NCI-H510A treated with DMSO at 0.1 percent for 48 hours (cell line): ENCODE measurements at regions not wholly inside any gene's neighbourhood (a gene's known extent, or its start where the extent isn't known, plus 50 kb on each side); places are given as distances from the start of the nearest gene placed in this dataset.
A peak's percentile ranks its signal among the peaks of the same experiment; 100 is the strongest.
"Not testable (repeated sequence)": the region's sequence is repeated elsewhere in the genome, so short reads cannot be mapped to it uniquely, and the experiment has no call there.

ENCODE experiments used
- DNase-seq: peaks from one replicate; lab custom pipeline; 2025; lab: John Stamatoyannopoulos, UW

DNA sequence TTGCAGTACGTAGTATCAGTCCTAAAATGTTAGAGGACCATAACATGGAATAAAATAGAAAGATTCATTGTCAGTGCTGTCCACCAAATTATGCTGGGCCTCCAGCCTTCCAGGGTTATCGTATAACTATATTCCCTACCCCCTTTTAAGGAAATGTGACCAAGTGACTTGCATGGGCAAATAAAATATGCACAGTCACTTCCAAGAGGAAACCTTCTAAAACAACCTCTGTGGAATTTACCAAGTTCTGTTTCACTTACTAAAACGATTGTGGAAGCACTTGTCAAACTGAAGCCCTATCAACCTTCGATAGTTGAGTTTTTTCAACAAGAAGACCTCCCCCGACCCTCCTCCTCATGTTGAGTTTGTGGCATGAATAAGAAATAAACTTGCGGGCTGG lies 345.4 kb upstream of the C16orf82 start:
- no peak for DNase-seq

DNA sequence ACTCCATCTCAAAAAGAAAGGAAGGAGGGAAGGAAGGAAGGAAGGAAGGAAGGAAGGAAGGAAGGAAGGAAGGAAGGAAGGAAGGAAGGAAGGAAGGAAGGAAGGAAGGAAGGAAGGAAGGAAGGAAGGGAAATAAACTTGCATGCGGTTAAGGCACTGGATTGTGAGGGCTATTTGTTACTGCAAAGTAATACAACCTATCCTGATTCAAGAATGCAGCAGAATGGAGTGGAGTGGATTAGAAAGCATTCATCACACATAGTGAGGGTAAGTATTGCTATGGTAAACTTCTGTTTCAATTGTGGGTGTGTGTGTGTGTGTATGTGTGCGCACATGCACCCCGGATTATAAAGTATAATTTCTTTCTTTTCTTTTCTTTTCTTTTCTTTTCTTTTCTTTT lies 344.8 kb upstream of the C16orf82 start:
- DNase-seq, result not testable (repeated sequence)

DNA sequence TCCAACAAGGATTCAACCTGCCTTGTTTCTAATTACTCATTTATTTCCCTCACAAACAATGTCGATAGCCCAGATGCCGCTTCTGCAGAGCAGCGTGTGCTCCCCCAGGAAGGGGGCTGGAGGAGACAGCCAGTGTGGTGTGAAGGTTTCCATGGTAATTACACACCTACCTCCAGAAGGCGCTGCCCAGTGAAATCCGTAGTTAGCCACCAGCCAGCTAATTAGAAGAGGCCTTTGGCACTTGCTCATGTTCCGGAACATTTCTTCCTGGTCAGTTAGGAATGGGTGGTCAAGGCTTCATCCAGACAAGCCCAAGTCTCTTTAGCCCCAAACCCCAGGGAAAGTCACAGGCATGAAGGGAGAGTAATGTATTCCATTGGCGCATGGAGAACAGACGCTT lies 342.5 kb upstream of the C16orf82 start:
- no peak for DNase-seq

DNA sequence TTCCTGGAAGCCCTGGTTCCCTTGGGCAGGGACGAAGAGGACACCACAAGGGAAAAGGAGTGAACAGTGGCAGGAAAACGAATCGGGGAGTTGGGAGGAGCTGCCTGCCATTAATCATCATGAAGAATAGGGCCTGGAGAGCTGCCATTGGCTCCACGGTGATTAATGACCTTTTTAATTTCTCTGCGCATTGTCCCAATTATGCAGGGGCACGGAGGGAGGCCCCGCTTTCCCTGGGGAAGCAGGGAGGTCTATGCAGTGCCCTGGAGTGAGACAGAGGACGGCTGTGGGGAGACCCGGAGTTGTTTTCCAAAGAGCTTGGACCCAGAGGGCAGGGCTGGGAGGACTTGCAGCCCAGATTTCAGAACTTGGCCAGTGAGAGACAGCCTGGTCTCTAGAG lies 338.9 kb upstream of the C16orf82 start:
- no peak for DNase-seq

DNA sequence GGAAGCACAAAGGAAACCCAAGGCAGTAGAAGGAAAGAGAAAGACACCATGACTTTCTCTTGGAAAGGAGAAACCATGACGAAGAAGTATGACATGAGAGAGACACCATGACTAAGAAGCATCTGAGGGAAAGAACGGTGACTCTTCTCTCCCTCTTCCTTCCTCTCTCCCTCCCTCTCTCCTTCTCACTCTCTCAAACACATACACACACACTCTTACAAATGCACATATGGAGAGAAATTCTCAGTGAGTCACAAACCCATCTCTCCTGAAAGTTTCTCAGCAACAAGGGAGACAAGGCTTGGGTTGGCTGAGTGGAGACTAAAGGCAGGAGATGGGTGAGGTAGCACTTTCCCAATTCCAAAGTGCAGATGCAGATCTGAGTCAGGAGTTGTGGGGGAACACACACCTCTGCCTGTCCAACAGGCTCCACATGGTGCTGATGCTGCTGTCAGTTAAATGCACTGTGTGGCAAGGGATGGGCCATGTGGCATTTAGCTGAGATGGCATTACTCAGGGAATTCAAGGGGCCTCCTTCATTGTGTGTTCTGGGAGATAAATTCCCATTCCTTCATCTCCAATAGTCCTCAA lies 336.7 kb upstream of the C16orf82 start:
- DNase-seq, result no peak

DNA sequence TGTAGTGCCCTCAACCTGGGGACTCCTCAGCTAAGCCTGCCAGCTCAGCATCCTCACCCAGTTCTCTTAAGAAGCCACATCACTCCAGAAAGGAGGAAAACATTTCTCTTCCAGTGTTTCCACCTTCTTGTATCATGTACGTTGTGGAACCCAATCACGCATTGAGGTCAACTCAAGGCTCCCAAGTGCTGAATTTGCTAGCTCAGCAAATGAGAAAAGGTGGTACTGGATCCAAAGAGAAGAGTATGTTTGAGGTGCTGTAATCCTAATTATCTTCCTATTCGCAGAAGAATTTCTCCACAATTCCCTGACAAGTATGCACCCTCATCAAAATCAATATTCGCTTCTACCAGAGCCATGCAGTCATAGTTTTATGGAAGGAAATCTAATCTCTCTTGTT lies 335.0 kb upstream of the C16orf82 start:
- DNase-seq, result no peak

DNA sequence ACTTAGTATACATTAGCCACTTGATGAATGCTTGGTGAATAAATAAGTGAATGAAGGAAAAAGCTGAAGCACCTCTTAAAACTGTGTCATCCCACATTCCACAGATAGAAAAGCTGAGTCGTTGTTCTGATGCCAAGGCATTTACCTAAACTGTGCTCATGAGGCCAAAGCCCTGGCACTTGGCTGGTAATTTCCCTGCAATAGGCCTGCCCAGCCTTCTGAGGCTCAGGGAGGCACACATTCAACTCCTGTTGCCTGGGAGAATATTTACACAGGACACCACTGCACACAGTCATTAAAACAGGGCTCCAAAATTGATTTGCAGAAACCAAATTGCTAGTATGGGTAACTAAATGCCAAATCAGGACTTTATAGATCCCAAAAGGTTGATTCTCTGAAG lies 333.0 kb upstream of the C16orf82 start:
- peak; percentile 20 for DNase-seq

DNA sequence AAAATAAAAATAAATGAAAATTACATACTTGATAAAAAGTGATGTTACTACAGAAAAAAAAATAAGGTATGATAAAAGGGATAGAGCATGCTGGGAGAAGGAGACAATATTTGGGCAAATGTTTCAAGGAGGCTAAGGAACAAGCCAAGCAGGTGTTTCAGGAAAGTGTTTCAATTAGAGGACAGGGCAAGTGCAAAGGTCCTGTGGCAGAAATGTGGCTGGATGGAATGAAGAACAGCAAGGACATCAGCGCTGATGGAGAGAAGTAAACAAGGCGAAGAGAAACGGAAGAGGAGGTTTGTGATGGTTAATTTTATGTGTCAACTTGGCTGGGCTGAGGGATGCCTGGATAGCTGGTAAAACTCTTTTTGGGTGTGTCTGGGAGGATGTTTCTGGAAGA lies 331.2 kb upstream of the C16orf82 start:
- DNase-seq, result no peak

DNA sequence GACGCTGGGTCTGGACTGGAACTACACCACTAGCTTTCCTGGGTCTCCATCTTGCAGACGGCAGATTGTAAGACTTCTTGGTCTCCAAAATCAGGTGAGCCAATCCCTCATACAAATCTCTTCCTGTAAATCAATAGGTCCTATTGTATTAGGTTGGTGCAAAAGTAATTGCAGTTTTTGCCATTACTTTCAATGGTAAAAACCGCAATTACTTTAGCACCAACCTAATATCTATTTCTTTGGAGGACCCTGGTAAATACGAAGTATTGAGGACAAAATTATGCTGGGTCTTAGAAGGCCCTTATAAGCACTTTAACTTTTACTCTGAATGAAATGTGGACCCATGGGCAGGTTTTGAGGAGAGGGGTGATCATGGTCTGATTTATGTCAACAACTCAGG lies 330.6 kb upstream of the C16orf82 start:
- DNase-seq, result no peak

DNA sequence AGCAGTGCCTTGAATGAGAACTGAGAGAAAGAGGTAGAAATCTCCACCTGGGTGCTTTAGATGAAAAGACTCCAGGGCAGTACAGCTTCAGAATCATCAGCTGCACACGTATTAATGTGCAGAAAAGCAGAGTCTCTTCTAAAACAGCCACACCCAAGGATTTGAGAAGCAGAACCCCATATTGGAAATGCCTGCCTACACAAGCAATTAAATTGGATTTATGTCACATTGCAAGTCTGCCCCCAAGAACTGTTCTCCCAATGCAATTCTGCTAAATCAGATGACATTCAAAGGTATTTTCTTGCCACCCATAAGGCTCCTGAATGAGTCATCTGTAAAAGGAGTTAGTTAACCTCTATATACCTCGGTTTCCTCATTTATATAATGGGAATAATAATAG lies 326.0 kb upstream of the C16orf82 start:
- DNase-seq, result no peak

DNA sequence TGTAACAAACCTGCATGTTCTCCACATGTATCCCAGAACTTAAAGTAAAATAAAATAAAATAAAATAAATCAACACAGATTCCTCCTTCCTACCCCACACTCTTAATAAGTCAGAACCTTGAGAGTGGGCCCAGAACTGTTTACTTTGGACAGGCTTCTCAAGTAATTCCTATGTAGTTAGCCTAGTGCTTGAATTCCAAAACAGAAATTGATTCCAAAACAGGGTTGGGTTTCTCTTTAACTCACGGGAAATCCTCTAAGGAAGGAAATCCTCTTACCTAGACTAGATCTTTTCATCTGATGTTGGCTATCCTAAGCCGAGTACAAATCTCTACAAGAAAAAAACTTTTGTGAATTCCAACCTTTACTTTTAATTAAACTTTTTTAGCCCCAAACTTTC lies 324.7 kb upstream of the C16orf82 start:
- DNase-seq, result no peak

DNA sequence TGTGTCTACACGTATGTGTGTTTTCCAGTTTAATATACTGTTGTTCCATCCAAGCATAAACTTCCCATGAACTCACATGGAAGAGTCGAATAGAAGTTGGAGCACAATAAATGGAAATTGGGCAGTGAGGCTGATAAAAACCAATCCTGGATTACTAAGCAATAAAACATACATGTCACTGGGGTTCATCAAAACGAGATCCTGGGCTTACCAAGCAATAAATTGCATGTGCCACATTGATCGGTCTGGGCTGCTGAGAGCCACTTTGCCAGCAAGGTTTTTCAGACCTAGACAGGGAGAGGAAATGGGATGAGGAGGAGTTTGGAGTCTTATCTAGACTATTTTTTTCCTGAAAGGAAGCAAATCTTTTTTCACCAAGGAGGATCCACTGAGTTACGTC lies 322.3 kb upstream of the C16orf82 start:
- no peak for DNase-seq

DNA sequence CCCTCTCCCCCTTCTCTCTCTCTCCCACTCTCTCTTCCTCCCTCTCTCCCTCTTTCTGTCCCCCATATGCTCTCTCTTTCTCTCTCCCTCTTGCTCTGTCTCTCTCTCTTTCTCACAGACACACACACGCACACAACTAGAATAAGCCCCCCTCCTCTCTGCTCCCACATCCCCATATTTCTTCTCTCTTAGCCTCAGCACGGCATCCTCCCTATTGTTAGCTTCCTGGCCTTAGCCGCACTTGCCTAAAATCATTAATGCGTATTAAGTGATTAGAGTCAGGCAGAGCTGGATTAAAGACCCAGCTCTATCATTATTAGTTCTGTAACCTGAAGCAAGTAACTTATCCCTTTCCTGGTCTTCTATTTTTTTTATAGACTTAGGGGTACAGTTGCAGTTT lies 319.0 kb upstream of the C16orf82 start:
- no peak for DNase-seq

DNA sequence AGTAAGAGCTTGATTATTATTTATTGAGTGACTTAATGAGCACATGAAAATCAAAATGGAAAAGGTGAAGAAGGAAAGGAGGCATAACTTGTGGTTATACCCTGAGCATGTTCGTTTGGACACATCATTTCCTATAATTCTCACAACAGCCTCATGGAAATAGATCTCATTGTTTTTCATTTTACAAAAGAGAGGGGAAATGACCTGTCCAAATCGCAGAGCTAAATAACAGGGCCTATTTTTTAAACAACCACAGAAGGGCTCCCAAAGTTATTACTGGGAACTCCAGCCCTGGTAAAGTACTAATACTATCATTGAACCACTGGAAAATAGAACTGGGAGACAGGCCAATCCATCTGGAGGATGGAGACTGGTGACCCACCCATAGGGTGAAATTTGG lies 317.7 kb upstream of the C16orf82 start:
- no peak for DNase-seq

DNA sequence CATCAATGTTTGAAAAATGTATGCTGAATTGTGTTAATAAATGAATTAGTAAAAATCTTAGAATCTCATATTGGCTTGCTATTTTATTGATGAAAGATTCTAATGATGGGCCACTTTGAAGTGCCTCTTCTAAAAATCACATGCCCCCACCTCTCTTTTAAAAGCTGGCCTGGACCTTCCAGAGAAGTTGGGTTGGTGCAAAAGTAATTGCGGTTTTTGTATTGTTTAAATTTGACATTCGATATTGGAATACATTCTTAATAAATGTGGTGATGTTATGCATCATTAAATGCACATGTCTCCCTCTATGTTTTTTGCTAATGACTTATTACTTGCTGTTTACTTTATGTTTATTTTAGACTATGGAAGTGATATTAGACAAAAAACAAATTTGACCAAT lies 314.6 kb upstream of the C16orf82 start:
- no peak for DNase-seq

DNA sequence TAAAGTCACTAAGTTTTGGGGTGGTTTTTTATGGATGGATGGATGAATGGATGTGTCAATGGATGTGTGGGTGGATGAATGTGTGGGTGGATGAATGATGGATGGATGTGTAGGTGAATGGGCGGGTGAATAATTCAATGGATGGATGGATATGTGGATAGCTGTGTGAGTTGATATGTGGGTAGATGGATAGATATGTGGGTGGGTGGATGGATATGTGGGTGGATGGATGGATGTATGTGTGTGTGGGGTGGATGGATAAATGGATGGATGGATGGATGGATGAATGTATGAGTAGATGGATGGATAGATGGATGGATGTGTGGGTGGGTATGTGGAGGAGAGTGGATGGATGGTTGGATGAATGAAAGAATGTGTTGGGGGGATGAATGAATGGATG lies 310.1 kb upstream of the C16orf82 start:
- no peak for DNase-seq

DNA sequence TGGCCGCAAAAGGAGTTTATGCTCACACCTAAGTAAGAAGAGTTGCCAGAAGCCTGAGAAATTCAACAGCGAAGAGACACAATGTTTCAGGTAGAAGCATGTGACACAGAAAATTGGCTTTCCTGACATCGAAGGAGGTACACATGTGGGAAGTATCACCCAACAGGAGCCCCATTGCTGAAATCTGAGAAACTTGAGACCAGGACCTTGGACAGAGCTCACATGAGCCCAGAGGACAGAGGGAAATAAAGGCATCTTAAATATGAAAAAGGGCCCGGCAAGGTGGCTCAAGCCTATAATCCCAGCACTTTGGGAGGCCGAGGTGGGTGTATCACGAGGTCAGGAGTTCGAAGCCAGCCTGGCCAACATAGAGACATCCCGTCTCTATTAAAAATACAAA lies 304.1 kb upstream of the C16orf82 start:
- no peak for DNase-seq

DNA sequence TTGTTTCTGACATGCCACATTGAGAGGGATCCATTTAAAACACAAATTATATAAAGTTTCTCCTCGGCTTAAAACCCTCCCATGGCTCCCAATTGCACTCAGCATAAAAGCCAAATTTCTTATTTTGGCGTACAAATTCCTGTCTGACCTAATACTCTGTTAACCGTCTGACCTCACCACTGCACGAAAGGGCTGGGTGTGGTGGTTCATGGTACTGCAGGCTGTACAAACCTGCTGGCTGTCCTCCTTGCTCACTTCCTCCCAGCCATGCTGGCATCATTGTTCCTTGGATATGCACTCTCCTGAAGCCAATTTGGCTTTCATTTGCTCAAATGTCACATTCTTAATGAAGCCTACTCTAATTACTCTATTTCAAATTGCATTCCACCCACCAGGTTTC lies 301.6 kb upstream of the C16orf82 start:
- peak; percentile 19 for DNase-seq

DNA sequence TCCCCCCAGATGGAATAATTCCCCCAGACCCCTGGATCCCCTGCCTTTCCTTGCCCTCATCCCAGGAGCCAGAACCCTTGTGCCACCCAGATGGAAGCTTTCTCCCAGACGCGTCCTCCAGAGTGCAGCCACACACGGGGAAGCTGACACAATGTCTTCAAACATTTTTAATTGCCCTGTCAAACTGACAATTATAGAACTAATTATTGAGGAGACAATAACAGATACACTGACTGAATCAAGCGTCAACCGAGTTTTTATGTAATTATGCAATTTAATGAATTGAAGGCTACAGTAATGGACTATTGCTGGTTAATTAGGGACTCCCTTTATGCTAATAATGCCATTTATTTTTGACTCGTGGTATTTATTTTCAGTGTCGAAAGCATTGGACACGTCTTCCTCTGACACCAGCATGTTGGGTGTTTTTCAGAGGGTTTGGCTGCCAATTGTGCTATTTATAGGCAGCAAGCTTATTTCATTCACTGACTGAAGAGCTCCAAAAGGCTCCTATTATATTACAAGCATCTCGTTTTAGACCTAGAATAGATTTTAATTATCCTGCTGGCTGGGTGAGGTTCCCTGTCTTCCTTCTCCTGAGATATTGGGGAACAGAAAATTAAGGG lies 298.2 kb upstream of the C16orf82 start:
- DNase-seq, result no peak

DNA sequence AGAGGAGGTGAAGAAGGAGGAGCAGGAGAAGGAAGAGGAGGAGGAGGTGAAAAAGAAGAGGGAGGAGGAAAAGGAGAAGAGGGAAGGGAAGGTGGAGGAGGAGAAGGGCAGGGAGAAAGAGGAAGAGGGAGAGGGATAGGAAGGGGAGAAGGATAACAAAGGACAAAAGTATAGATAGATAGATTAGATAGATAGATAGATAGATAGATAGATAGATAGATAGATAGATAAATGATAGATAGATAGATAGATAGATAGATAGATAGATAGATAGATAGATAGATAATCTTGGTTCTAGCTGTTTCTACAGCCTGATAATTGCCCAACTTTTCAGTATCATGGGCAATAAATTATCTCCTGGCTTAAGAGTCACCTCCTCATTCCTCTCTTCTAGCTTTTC lies 296.2 kb upstream of the C16orf82 start:
- DNase-seq, result no peak

DNA sequence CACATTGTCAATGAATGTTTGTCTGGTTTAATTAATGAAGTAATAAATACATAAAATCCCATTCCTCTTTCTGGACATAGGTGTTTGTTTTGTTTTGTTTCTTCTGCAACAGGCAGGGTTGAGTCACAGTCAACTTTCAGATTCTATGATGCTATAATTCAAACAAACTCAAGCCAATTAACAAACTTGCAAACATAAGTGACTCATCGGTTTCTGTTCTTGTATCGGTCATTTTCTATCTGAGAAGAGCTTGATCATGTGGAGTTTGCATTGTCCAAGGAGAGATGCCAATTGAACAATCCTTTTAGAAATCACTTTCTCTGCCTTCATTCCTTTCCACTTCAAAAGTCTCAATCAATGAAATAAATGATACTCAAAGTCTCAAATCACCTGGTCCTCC lies 294.2 kb upstream of the C16orf82 start:
- DNase-seq, result peak; percentile 8

DNA sequence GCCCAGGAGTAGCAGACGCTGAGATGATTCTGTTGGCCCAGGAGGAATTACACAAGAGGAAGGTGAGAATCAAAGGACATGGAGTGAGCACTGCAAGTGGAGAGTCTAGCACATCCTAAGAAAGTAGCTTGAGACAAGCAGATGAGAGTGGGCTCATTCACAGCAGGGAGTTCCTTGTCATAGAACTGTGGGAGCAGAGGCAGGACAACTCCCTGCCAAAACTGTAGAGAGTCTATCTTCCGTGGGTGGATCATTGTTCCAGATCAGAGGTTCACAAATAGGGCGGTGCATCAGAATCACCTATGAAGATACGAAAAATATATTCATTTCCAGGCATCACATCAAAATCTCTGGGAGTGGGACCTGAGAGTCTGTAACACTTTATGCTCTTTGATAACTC lies 288.9 kb upstream of the C16orf82 start:
- no peak for DNase-seq

DNA sequence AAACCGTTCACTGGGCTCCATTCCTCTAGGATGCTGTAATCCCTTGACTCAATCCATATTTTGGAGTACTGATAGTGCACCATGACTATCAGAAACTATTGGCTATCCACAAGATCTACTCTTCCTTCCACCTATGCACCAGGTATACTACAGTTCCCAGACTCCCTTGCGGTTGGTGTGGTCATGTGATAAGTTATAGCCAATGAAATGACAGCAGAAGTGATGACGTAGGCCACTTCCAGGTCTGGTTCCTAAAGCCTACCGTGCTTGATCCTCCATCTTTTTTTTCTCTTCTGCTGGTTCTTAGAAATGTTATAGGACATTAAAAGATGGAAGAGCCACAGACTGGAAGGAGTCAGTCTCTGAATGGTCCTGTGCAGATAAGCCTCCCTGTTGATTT lies 278.8 kb upstream of the C16orf82 start:
- no peak for DNase-seq

DNA sequence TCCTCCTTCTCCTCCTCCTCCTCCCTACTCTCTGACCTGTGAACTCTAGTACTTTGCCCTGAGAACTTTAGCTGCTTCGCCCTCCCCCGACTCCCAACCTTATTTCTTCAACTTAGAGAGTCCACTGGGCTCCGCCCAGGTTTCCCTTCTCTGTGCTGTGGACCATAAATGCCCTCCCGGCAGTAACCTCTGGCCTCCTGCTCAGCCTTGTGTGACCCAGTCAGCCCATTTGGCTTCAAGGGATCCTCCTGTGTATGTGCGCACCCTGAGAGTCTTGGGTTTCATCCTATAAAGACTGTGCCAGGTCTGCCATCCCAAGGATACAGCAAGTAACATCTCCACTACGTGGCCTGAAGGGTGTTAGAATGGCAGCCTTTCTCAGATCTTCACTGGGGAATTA lies 275.6 kb upstream of the C16orf82 start:
- DNase-seq, result no peak

DNA sequence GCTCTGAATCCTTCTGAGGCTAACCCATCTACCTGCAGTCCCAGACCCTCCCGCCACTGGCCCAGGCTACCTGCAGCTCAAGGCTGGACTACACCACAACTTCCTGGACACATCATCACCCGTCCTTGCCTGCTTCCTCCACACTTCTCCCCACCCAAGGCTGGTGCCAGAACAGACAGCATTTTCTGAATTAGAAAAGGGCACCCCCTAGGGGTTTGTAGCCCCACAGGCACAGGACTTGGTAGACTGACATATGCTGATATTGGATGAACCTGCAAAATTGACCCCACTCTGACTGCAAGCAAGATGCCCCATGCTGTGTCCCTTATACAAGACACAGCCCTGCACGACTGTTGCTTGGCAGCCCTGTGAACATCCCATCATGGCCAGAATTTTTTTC lies 271.5 kb upstream of the C16orf82 start:
- peak; percentile 17 for DNase-seq
